Caco-2 (cell line): ENCODE measurements at regions not wholly inside any gene's neighbourhood (a gene's known extent, or its start where the extent isn't known, plus 50 kb on each side); places are given as distances from the start of the nearest gene placed in this dataset.

Experiments
- BruUV-seq: library from RNA; stranded (reverse); fragments of 400-500 nt; replicated peaks from 2 replicates; lab custom pipeline; 2021; lab: Mats Ljungman, UMichigan
- CTCF ChIA-PET: fragments of 300-600 bp; sonication (Branson Sonifier 250); formaldehyde crosslinking; loops from one replicate; lab custom pipeline; 2022; ENCODE audit warnings: antibody characterized with exemption; lab: Charles Lee
- POLR2A ChIA-PET: fragments of 300-600 bp; sonication (Branson Sonifier 250); formaldehyde crosslinking; loops from one replicate; lab custom pipeline; 2022; ENCODE audit warnings: antibody characterized with exemption; lab: Charles Lee
- DNase-seq, 2 experiments: peaks; one replicate each; pipeline versions ENCODE4 v3.0.0 to v3.0.0-alpha.2; 2020 to 2022
- H3K27me3 ChIP-seq: replicated peaks from 2 replicates; pipeline ENCODE4 v1.6.0; 2011; ENCODE audit warnings: low read length; ENCODE audit not compliant: control insufficient read depth, insufficient read depth
- H3K36me3 ChIP-seq: 2 replicates; pipeline ENCODE4 v1.5.1; 2011; ENCODE audit warnings: low read length; ENCODE audit not compliant: control insufficient read depth, insufficient read depth
- H3K4me1 ChIP-seq: fragments of 250-450 bp; sonication (Bioruptor Pico); 2 replicates; pipeline ENCODE4 v1.5.1; 2020; ENCODE audit warnings: mild to moderate bottlenecking
- H3K4me3 ChIP-seq: 2 replicates; pipeline ENCODE4 v1.5.1; 2011; ENCODE audit warnings: low read depth, mild to moderate bottlenecking, control low read depth, low read length
- H3K9me3 ChIP-seq: fragments of 250-450 bp; sonication (Bioruptor Pico); 2 replicates; pipeline ENCODE4 v1.5.1; 2020; ENCODE audit warnings: mild to moderate bottlenecking, moderate library complexity
- H3K27ac Mint-ChIP-seq: one replicate; pipeline ENCODE4 v1.8.0; 2022; ENCODE audit warnings: mixed read lengths; ENCODE audit not compliant: unreplicated experiment
- H3K27me3 Mint-ChIP-seq: one replicate; pipeline ENCODE4 v1.8.0; 2022; ENCODE audit warnings: mixed read lengths; ENCODE audit not compliant: insufficient read depth, unreplicated experiment
- H3K36me3 Mint-ChIP-seq: one replicate; pipeline ENCODE4 v1.8.0; 2022; ENCODE audit warnings: mild to moderate bottlenecking, mixed read lengths; ENCODE audit not compliant: insufficient read depth, unreplicated experiment
- H3K4me1 Mint-ChIP-seq: one replicate; pipeline ENCODE4 v1.8.0; 2022; ENCODE audit warnings: low read depth, mixed read lengths; ENCODE audit not compliant: unreplicated experiment
- H3K4me3 Mint-ChIP-seq: one replicate; pipeline ENCODE4 v1.8.0; 2022; ENCODE audit warnings: mild to moderate bottlenecking, moderate library complexity, mixed read lengths; ENCODE audit not compliant: unreplicated experiment
- H3K9me3 Mint-ChIP-seq: one replicate; pipeline ENCODE4 v1.8.0; 2022; ENCODE audit warnings: mixed read lengths; ENCODE audit not compliant: unreplicated experiment
- CTCF ChIP-seq, 2 experiments: fragments of 200-600 bp in 1 of 2; IDR thresholded peaks; 1 replicate in 1 of 2; 2 replicates in 1 of 2; pipeline versions ENCODE4 v1.5.1 to v1.8.0; 2011 to 2022; ENCODE audit warnings: antibody characterized with exemption in 1 of 2, control low read depth in 1 of 2, inconsistent platforms in 1 of 2, low read depth in 1 of 2, low read length in 1 of 2, mild to moderate bottlenecking in 1 of 2, moderate library complexity in 1 of 2; ENCODE audit not compliant: insufficient read depth in 1 of 2, severe bottlenecking in 1 of 2, unreplicated experiment in 1 of 2
- intact Hi-C: fragments of 100-400 bp; cut with micrococcal nuclease; formaldehyde crosslinking; loops from one replicate; pipeline ENCODE4 v1.10.0; 2022; ENCODE audit not compliant: unreplicated experiment

GRCh38 chr2:240229603-240230235, 89.3 kb upstream of the OTOS start:
- Histone ChIP-seq H3K36me3 (no peaks in the 10 kb centered on the region), H3K9me3 (peaks cover 5% of the 10 kb centered on the region; the same call in 1 of the 2 replicates), H3K4me3 (no peak overlapping the region), H3K27me3 (no peaks in the 10 kb centered on the region), H3K4me1 (no peaks in the 10 kb centered on the region)
- no peaks in the 10 kb centered on the region for H3K9me3 Mint-ChIP-seq
- ChIA-PET POLR2A (no interaction called here), CTCF (no interaction called here)
- BruUV-seq: no TSS peak
- H3K27ac Mint-ChIP-seq: no peak overlapping the region
- DNase-seq: peak in 1 of 2 experiments; percentile 9
- H3K36me3 Mint-ChIP-seq: no peaks in the 10 kb centered on the region
- no peak overlapping the region for H3K4me3 Mint-ChIP-seq
- TF ChIP-seq CTCF (IDR thresholded peaks at IDR 0.05; ENCODE audit: insufficient read depth in 1 of 2, low read depth in 1 of 2, low read length in 1 of 2, severe bottlenecking in 1 of 2, unreplicated experiment in 1 of 2): no peak
- H3K4me1 Mint-ChIP-seq: no peaks in the 10 kb centered on the region
- intact Hi-C loops: no loop called here
- no peaks in the 10 kb centered on the region for H3K27me3 Mint-ChIP-seq

- ChIA-PET CTCF (no interaction called here), POLR2A (no interaction called here)
- intact Hi-C loops: no loop called here
- H3K9me3 ChIP-seq: peaks cover 5% of the 10 kb centered on the region; the same call in 1 of the 2 replicates
- no peaks in the 10 kb centered on the region for H3K9me3 Mint-ChIP-seq
- no peak for DNase-seq
- no TSS peak for BruUV-seq
- H3K4me3 Mint-ChIP-seq: no peak overlapping the region
- no peaks in the 10 kb centered on the region for H3K4me1 Mint-ChIP-seq
- no peak overlapping the region for H3K4me3 ChIP-seq
- H3K36me3 ChIP-seq: no peaks in the 10 kb centered on the region
- no peaks in the 10 kb centered on the region for H3K36me3 Mint-ChIP-seq
- TF ChIP-seq CTCF (IDR thresholded peaks at IDR 0.05; ENCODE audit: insufficient read depth in 1 of 2, low read depth in 1 of 2, low read length in 1 of 2, severe bottlenecking in 1 of 2, unreplicated experiment in 1 of 2): no peak
- no peaks in the 10 kb centered on the region for H3K27me3 Mint-ChIP-seq
- no peaks in the 10 kb centered on the region for H3K27me3 ChIP-seq
- H3K4me1 ChIP-seq: no peaks in the 10 kb centered on the region
- H3K27ac Mint-ChIP-seq: no peak overlapping the region
These were observed 90.0 kb upstream of the OTOS start for GRCh38 chr2:240230291-240230931.

GRCh38 chr2:240231838-240232244, 91.4 kb upstream of the OTOS start:
- ChIA-PET POLR2A (interaction anchor here (0.6 kb wide), 1 partner anchor 161 kb away, joined by 3 read pairs; no protein-coding TSS in a partner anchor), CTCF (no interaction called here)
- Histone ChIP-seq H3K9me3 (peaks cover 5% of the 10 kb centered on the region; the same call in 1 of the 2 replicates), H3K27me3 (no peaks in the 10 kb centered on the region), H3K4me1 (no peaks in the 10 kb centered on the region), H3K4me3 (no peak overlapping the region), H3K36me3 (no peaks in the 10 kb centered on the region)
- no peak overlapping the region for H3K4me3 Mint-ChIP-seq
- DNase-seq: peak in 1 of 2 experiments; percentile 12
- no peaks in the 10 kb centered on the region for H3K4me1 Mint-ChIP-seq
- no TSS peak for BruUV-seq
- no peak overlapping the region for H3K27ac Mint-ChIP-seq
- H3K36me3 Mint-ChIP-seq: no peaks in the 10 kb centered on the region
- no peaks in the 10 kb centered on the region for H3K9me3 Mint-ChIP-seq
- no peaks in the 10 kb centered on the region for H3K27me3 Mint-ChIP-seq
- intact Hi-C loops: loop anchor here (2.0 kb wide), 1 partner anchor 111 kb away; no protein-coding TSS in a partner anchor
- TF ChIP-seq CTCF (IDR thresholded peaks at IDR 0.05; ENCODE audit: insufficient read depth in 1 of 2, low read depth in 1 of 2, low read length in 1 of 2, severe bottlenecking in 1 of 2, unreplicated experiment in 1 of 2): no peak
